Ishikawa (cell line): ENCODE measurements at regions not wholly inside any gene's neighbourhood (a gene's known extent, or its start where the extent isn't known, plus 50 kb on each side); places are given as distances from the start of the nearest gene placed in this dataset.

Source experiments
- CEBPB ChIP-seq: IDR thresholded peaks from 2 replicates; pipeline ENCODE4 v1.6.1; 2012
- CREB1 ChIP-seq: IDR thresholded peaks from 2 replicates; pipeline ENCODE4 v1.6.1; 2012; ENCODE audit warnings: low read depth
- EP300 ChIP-seq: IDR thresholded peaks from 2 replicates; pipeline ENCODE4 v1.6.1; 2012; ENCODE audit warnings: borderline replicate concordance
- FOXM1 ChIP-seq: IDR thresholded peaks from 2 replicates; pipeline ENCODE4 v1.6.1; 2012; ENCODE audit warnings: low read depth, borderline replicate concordance
- MAX ChIP-seq: IDR thresholded peaks from 2 replicates; pipeline ENCODE4 v1.6.1; 2012
- NFIC ChIP-seq: IDR thresholded peaks from 2 replicates; pipeline ENCODE4 v1.6.1; 2012
- RAD21 ChIP-seq: IDR thresholded peaks from 2 replicates; pipeline ENCODE4 v1.6.1; 2012; ENCODE audit warnings: low read depth
- USF1 ChIP-seq: IDR thresholded peaks from 2 replicates; pipeline ENCODE4 v1.6.1; 2012
- YY1 ChIP-seq: IDR thresholded peaks from 2 replicates; pipeline ENCODE4 v1.6.1; 2012; ENCODE audit warnings: low read depth

GRCh38 chr15:61396235-61396919 is 167.3 kb upstream of the RORA start:
- TF ChIP-seq FOXM1 = no peak
- TF ChIP-seq MAX = no peak
- no peak for TF ChIP-seq RAD21
- no peak for TF ChIP-seq CEBPB
- TF ChIP-seq CREB1 = no peak
- no peak for TF ChIP-seq EP300
- no peak for TF ChIP-seq USF1
- no peak for TF ChIP-seq YY1
- no peak for TF ChIP-seq NFIC
